Right lung (tissue), 2 donors: ENCODE measurements at regions not wholly inside any gene's neighbourhood (a gene's known extent, or its start where the extent isn't known, plus 50 kb on each side); places are given as distances from the start of the nearest gene placed in this dataset.

Source experiments
- DNase-seq, 2 donors: peaks; one replicate each; pipeline ENCODE4 v3.0.0-alpha.2; 2013

DNA sequence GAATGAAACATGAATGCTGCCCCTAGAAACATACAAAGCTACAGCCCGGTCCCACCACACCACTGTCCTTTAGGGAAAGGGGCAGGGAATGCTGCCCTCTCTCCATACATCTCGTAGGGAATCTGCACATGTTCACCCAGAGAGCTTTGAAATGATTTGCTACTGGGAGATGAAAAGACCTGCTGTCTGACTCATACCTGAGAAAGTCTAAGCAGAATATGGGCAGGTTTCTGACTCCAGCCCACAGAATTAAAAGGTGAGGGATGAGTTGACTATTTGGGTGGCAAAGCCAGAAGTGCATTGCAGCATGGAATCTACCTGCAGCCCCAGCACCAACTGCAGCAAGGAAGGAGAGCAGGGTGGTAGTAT is 297.9 kb downstream of the TLE1 start:
- DNase-seq: no peak

DNA sequence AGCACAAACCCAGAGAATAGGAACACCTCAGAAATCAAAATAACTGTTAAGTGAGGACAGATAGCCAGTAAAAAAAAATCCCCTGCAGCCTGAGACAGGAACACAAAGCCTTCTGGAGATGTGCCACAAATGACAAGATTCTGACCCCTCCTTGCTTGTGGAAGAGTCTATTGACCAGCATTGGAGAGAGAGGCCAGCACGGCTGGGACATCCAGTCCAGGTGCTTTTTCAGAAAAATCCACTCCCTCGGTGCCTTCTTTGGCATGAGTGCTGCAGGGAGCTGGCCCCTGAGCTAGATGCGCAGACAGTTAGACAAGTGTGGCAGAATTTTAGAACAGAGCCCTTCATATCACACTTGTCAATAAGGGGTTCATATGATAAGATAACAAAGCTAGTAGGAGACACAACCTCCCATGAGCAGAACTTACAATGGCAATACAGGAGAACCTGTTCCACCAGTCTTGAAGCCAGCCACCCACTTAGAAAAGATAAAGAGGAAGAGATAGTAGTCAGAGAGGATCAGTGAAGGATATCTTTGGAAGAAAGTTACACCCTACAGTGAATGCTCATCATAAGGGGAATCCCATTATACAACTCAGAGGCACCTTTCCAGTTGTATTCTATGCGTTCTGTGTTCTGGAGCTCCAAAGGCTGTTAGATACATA is 298.4 kb downstream of the TLE1 start:
- DNase-seq: no peak

DNA sequence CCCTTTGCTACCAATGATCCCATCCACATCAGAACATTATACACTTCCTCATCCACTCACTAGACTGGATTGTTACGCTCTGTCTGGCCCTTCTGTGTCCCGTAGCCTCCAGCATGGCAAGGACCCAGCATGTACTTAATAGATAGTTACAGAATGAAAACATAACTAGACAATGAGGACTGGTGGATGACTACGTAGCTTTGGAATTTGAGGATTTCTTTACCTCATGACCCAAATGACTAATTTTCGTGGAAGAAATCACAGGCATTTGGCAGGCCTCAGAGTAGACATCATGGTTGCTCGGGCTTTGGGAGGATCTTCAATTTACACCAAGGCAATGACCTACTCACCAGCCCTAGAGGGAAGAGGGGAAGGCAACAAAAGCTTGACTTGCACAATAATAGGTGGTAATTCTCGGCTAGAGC is 299.8 kb downstream of the TLE1 start:
- no peak for DNase-seq

DNA sequence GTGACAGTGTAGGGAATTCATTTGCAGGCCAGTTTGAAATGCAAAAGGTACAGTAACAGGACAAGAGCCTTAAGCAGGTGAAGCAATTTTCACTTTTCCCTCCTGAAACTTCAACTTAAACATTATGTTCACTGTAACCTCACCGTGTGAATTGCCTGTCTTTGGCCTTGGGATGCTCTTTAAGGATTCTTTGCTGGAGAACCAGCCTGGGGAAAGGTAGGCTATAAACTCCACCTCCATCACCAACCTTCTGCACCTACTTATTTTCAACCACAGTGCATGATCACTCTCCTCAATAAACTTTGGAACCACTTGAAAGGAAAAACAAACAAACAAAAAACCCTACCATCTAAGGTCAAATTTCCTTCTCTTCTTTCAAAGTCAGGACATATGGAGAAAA is 300.5 kb downstream of the TLE1 start:
- no peak for DNase-seq

DNA sequence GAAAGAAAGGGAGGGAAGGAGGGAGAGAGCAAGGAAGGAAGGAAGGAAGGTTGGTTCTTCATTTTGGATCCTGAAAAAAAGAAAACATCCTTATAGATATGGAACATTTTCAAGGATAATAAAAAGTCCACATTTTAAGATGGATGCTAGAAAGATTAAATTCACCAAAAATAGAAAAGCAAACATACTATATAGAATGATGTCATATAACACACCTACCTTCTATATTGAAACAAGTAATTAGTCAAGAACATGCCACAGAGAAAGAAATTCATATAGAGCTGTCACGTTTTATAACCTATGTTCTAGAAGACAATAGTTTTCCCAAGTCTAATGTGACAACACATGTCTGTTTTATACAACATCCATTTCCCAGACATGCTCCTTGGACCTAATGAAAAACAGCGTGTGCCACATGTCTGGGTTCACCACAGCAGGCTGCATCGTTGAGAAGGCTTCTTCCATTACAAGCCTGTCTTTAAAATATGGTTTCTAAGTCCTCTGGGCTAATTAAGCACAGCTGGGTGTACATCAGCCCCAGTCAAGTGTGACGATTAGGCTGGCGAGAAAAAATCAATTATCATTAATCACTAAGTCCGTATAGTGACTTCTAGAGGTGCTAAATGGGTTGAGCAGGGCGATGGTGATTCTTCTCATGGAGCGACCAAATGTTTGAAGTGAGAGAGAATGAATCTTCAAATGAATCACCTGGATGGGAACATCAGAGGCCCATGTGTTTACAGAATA is 301.8 kb downstream of the TLE1 start:
- DNase-seq: no peak

DNA sequence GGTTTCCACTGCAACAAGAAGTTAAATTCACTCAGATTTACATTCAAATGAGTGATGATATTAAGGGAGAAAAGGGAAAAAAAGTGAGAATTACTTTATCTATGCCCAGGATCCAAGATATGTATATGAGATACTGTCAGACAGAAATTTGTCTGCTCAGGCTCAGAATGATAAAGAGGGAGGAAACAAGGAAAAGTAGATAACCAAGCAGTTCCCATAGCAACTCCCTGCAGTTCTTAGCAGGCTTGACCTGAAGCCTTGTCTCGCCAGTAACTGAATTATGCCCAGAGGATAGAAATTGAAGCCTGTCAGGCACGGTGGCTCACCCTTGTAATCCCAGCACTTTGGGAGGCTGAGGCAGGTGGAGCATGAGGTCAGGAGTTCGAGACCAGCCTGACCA is 304.4 kb downstream of the TLE1 start:
- DNase-seq: no peak

DNA sequence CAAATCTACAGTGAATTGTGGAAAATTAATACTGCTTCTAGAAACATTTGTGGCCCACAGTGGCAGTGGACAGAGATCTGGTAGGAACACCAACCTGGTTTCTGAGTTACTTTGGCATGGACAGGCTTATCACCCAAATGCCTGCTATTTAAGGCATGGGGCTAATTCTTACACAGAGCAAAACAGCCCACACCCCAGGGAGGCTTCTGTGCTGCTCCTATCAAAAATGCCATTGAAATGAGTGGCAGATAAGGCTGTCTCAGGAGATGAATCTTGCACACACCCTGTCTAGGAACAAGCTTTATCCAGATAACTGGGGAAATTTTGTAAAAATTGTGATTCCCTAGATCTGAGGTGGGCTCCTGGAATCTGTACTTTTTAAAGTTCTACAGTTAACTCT is 307.1 kb downstream of the TLE1 start:
- DNase-seq: no peak

DNA sequence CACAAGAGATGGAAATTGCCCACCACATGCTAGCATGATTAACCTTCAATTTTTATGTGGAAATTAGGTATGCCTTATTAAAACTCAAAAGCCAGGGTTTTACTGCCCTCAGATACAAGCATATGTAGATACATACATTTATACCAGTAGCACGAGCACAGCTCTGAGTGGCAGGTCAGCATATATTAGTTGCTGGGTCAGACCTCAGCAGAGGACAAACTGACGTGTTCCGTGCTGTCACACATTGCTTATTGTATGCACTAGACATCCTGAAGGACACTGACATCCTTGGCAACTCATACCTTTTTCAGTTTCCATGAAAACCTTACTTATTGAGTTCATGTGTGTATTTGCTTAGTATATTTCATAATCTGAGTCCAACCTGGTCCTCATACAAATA is 307.7 kb downstream of the TLE1 start:
- no peak for DNase-seq

DNA sequence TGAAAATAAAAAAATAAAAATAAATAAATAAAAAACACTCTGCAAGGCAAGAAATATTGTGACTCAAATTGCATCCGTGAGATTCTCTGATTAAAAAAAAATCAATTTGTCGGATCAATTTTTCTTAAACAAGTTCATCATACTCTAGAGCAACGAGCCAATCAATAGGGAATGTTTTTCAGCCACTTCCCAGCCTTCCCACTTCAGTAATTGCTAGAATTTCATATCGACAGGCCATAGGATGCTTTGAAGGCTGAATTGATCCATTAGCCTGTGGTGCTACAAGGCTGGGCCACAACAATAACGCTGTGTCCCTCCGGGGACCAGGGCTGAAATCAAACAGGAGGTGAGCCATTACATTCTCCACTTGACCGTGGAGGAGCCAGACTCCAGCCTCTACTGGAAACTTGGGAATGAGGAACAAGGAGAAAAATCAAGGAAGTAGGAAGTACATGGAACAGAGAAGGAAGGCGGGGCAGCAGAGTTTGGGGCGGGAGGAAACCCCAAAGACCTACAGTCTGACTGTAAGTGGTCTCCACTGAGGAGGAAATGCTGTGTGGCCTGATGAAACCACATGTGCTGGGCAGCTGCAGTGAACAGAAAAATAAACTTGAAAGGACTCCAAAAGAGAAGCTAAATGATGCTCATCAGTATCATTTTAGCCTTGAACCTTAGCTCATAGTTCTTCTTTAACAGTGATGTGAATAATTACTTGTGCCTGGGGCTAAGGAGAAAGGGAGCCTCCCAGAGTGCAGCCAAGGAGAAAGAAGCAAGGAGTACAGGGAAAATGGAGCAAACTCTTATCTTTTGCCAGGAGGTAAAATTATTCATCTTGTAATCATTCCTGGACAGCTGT is 308.6 kb downstream of the TLE1 start:
- DNase-seq: no peak

DNA sequence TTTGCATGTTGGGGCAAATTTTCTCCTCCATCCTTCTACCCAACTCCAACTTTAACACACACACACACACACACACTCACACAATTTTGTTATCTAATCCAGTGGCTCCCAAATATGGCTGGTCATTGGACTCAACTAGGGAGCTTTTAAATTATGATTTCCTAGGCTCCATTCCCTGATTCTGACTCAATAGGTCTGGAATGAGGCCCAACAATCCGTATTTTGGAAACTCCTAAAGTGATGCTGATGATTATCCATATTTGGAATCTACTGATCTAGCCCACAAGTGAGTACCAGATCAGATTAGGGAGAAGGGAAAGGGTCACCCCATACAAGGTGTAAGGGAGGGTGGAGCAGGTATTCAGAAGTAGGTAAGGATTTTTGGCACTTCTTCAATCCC is 309.7 kb downstream of the TLE1 start:
- no peak for DNase-seq

DNA sequence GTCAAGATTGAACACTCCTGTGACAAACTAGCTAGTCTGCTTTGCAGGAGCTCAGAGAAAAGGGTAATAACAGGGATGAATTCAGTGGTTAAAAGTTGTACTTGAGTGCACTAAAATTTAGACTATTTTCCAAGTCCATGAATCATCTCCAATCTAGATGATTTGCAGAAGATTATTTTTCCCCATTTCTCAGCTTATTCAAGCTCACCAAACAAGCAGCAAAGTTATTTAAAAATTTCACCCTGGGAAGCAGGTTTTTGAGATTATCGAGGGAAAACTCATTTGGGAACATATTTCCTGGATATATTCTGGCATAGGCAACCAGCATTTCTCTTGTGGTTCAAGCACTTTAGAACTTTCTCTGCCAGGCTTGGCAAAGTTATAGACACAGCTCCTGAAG is 311.4 kb downstream of the TLE1 start:
- DNase-seq: no peak

DNA sequence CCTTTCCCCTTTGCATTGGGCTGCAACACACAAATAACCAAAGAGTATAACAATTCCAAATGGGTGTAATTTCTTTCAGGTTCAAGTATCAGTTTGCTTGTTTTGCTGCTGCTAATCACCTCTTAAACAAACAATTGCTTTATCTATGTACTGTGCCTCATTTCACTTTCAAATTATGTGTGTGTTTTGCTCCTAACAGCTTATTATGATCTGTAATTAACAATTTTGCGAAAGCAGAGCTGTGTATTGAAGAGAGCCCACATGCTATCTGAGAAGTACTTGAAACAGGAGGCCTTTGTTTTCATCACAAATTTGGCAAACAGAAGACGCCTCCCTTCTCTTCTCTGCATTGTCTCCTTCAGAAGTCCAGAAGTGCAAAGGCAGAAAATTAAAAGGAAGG is 312.0 kb downstream of the TLE1 start:
- no peak for DNase-seq

DNA sequence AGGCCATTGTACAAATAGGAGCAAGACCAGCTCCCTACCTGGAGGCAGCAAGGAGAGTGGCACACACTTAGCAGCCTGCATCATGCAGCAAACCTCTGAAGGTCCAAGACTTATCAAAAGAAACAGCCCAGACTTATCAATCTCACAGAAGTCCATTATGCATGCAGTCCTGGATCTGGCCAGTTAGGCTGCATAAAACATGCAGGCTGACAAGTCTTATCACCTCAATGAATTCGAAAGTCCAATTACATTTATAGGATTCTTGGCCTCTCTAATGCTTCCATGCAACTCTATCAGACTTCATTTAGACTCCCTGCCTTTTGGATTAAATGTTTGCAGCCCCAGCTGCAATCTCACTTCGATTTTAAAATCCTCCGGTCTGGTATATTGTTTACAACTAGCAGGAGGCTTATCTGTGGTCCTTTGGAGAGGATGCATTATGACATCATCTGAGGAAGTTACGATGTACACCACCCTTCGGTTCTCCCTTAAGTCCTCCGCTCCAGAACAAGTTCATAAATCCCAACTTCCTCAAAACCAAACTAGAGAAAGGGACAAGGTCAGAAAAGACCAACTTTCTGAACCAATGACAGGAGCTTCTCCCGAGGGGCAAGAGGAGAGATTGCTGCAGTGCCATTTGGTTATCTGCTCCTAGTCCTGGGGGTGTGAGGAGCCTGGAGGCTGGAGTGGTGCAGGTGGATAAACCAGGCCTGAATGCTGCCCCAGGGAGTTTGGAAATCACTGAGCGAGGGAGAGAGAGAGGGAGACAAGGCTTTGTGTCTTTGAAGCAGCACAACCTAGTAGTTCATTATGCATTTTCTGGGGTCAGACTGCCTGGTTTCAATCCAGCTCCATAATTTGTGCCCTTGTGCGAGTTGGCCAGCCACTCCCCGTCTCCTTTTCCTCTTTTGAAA is 313.9 kb downstream of the TLE1 start:
- no peak for DNase-seq

DNA sequence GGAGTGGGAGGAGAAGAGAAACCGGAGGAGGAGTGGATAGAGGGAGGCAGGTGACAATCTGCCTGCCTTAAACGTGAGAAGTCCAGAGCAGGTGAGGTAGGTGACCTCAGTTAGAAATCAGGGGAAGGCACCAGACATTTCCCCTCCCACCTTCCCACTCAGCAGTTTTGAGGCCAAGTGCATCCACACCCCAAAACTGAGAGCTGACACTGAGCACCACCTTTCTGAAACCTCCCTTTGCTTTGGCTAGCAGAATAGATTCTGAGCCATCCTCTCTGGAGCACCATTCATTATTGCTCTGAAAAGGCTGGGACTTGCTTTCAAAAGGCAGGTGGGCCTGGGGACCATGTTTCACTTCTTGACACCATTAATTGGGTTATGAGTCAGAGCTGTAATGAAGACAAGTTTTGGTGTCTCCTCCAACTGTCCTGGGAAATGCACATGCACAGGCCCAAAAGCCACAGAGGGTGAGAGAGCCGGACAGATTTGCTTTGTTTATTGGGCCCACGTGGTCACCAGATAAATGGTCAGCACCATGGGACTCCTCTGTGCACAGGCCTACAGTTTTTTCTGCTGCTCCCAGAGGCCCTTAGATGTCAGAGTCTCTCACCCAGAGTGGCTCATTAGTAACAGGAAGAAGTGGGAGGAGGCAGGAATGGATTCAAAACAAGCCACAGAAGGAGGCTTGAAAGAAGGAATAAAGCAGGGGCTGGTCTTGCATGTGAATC is 314.7 kb downstream of the TLE1 start:
- no peak for DNase-seq

DNA sequence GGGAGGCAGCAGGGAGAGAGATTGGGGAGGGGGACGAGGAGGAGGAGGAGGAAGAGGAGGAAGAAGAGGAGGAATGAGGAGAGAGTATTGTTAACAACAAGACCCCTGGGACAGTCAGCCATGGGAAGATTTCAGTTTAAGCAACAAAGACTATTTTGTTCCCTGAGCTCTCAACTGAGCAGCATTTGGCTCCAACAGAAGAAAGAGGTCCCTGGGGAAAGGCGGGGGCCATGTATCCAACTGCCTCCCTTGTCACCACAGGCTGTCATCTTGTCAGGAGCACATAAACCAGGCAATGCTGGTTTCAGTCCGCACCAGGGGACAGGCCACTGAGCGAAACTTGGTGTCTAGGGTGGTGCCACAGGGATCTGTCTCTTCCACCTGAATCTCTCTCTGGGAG is 316.1 kb downstream of the TLE1 start:
- DNase-seq: no peak

DNA sequence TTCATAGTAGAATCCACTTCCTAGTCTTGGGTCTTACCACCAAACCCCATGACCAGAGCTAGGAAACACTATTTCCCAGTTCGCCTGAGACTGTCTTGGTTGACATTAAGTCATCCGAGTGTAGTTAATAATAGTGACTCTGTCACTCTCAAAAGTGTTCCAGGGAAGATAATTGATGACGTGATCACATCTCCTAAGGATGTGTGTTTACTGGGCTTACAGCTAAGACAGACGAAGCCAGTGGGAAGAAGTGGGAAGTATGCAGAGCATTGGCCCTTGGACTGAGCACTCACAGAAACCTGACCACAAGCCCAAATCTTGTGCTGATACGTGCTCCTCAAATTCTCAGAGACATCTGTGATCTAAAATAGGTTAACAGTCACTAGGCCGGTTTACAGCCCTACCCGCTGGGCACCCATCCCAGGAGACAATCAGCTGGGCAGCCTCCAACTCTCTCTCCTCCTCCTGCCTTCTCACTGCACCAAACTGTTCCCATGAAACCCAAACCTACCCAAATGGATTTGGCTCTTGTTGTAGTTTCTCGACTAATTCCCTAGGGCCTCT is 316.6 kb downstream of the TLE1 start:
- no peak for DNase-seq

DNA sequence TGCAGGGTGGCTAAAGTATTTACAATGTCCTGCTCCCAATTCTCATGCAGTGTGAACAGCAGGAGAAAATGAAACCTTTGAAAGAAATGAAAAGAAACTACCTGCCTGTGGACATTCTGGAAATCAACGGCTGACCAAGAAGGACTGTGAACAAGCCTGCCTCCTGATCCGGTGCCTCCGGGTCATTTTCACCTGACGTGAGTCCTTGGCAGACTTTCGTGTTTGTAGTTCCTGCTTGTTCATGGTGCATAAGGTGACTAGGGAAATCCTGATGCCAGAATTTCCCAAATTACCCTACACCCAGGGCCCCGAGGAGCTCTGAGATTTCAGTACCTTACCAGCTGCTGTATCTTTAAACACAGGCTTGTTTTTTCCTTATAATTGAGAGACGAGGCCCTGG is 317.5 kb downstream of the TLE1 start:
- DNase-seq: no peak

DNA sequence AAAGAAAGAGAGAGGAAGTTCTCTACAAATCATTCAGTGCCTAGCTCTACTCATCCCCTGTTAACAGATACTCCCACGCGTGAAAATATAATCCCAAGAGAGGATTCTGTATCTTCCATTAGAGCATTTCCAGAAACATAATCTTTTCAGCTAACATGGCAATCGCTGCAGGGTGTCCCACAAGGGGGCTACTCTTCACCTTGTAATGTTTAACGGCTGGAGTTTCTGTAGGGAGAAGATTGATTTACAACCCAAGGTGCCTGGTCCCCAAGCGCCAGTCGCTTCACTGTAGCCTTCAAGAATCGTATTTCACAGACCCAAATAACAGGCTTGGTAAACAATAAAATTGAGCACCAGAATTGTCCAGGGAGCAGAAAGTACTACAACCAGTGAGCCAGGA is 318.7 kb downstream of the TLE1 start:
- DNase-seq: no peak

DNA sequence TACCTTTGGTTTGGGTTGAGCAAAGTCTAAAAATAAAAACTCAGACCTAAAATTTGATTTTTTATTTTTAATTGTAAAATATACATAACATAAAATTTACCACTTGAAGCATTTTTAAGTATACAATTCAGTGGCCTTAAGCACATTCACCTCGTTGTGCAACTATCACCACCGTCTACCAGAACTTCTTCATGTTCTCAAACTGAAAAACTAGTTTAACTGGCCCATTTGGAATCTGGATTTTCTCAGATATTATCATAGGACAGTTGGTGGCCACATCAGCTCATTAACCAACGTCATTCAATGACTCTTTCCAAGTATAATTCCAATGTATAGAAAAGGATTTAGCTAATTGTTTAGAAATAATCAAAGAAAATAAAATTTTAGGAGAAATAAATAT is 319.3 kb downstream of the TLE1 start:
- no peak for DNase-seq

DNA sequence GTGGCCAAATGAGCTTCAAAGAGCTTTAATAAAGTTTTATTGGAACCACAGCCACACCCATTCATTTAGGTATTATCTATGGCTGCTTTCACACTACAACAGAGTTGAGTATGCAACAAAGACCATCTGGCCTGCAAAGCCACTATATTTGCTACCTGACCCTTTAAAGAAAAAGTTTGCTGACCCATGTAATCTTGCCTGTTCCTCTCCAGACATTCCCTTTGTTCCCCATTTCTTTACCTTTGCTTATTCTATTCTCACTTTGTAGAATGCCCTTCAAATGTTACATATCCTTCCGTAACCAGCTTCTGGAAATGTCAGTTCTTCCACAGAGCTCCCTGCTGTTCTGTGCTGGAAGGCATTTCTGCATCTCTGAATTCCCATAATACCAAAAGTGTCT is 320.2 kb downstream of the TLE1 start:
- DNase-seq: no peak
